ENCODE measurements at regions not wholly inside any gene's neighbourhood (a gene's known extent, or its start where the extent isn't known, plus 50 kb on each side); places are given as distances from the start of the nearest gene placed in this dataset.

DNA sequence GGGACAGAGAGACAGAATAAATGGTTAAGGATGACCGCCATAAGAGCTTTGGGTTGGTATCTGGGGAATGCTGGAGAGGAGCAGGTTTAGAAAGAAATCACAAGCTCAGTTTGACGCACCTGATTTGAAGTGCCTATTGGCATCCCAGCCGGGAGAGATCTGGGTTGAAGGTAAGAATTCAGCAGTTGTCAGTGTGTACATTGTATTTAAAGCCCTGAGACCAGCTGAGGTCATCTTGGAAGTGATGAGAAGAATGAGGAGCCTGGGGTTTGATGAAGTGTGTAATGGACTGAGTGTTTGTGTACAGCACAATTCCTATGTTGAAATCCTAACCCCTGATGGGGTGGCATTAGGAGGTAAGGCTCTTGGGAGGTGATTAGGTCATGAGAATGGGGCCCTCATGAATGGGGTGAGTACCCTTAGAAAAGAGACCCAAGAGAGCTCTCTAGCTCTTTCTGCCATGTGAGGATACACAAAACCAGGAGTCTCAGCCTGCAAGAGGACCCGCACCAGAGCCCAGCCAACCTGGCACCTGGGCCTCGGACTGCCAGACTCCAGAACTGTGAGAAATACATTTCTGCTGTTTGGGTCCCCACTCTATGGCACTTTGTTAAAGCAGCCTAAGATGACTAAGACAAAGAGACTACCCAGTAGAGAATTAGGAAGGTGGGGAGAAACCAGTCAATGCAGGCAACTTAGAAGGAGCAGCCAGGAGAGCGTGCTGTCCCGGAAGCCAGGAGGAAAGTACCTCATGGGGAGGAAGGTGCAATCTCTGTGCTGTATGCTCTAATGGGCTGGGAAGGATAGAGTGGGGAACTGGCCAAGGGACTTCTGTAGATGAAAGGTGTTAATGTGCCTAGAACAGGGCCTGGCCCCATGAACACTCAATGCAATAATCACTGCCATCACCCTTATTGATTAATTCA is 133.7 kb upstream of the SLC24A3 start:
- no peak for DNase-seq

DNA sequence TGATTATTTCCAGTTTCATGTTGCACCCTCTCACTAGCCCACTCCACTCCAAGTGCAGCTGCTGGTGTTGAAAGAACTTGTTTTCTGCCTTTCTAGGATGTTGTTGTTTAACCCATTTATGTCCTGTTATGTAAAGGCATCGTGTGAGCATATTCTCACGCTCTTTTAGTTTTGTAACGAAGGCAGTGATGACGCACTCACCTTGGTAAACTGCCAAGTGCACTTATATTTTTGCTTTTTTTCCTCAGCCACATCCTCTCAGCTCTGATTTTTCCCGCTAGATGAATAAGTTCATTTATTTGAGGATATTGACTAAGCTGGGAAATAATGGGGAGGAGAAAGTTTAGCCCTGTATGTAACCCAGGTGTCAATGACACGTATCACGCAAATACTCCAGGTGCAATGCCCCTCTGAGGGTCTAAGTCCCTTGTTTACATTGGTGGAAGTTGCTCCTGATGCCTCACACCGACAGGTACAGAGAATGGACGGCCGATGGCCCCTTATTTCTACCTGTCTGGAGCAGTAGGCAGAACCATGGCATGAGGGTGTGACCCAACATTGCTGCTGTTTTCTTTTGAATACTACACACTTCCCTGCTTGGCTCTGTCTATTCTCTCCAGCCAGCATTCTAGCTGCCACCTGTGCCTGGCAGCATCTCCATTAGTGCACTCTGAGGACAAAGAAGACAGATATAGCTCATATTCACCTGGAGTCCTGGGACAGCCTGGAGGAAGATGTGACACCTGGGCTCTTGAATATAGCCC is 132.7 kb upstream of the SLC24A3 start:
- DNase-seq: no peak

DNA sequence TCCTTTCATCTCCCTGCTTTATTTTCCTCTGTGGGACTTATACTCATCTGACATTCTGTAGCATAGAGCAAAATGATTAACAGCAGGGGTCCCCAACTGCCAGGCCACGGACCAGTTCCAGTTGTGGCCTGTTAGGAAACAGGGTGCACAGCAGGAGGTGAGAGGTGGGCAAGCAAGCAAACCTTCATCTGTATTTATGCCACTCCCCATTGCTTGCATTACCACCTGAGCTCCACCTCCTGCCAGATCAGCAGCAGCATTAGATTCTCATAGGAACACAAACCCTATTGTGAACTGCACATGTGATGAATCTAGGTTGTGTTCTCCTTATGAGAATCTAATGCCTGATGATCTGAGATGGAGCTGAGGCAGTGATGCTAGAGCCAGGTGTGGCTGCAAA is 130.5 kb upstream of the SLC24A3 start:
- no peak for DNase-seq

DNA sequence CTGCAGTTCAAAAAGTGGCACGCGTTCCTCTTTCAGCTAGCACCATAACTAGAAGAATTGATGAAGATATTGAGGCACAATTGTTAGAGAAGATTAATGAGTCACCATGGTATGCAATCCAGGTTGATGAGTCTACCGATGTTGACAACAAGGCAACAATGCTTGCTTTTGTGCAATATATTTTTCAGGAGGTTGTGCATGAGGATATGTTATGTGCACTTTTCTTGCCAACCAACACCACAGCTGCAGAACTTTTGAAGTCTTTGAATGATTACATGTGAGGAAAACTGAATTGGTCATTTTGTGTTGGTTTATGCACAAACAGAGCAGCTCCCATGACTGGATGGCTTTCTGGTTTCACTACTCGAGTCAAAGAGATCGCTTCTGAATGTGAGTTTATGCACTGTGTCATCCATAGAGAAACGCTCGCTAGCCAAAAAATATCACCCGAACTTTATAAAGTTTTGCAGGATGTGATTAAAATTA is 129.3 kb upstream of the SLC24A3 start:
- DNase-seq: no peak

DNA sequence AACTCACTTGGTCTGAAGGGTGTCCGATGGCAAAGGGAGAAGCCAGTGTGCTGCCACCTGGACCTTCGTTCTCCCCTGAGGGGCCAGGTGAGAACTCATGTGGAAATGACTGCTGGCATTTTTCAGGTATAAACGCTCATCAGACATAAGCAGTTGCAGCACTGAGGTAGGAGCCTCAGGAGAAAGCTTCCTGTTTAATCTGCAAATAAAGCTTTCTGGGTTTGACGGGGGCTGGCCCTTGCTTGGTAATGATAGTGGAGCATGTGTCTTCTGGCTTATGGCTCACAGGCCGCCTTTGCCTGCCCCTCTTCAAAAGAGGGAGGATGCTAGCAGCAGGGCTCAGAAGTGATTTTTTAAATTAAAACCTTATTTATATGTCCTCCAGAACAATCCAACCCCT is 122.1 kb upstream of the SLC24A3 start:
- DNase-seq: no peak

DNA sequence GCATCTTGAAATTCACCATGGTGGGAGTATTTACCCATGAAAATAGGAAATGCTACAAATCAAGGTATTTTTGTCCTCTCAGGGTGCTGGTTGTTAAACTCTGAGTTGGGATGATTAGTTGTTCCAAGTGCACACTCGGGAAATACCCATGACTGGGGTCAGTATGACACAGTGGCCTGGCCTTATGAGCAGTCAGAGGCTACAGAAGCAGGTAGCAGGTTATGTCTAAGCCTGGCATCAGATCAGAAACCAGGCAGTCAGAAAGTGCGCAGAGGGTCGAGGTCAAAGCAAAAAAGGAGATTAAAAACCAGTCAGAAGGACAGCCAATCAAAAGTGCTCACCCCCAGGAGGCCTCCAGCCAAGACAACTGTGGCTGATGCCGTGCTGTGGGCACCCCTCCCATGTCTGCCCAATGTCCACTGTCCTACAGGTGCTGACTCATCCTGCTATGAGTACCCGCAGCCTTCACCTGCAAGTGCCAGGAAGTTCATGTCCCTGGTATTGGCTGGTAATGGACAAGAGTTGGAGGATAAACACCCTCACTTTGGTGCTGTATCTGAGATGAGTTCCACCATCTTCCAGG is 117.4 kb upstream of the SLC24A3 start:
- no peak for DNase-seq

DNA sequence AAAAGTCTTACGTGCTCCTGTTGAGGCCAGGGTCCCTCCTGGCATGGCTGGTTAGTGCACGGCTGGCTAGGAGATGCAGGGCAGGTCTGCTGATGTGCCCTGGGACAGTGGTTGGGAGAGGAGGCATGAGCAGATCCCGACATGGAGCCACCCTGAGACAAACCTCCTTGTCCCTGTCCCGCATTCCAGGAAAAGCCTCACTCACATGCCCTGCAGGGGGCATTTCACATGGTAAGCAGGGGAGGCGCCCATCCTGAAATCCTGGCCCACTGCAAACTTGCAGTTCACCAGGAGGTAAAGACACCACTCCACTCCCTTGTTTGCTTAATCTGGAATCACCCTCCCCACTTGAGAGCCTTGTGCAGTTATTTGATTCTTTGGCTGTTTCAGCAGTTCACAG is 116.7 kb upstream of the SLC24A3 start:
- DNase-seq: no peak

DNA sequence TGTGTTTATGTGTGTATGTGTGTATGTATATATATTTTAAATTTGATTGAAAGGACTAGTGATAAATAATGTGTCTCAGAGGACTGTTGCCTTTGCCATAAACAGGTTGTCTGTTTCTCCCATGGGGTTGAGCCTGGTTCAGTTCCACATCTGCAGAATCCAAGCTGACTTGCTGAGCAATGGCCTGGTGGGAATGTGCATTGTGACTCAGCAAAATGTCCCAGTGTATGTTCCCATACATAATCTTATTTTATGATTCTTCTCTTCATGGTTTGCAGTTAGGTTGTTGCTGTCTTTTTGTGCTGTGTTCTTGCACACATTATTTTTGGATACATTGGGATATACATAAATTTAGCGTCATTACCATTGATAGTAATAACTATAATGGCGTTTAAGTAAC is 115.6 kb upstream of the SLC24A3 start:
- no peak for DNase-seq

DNA sequence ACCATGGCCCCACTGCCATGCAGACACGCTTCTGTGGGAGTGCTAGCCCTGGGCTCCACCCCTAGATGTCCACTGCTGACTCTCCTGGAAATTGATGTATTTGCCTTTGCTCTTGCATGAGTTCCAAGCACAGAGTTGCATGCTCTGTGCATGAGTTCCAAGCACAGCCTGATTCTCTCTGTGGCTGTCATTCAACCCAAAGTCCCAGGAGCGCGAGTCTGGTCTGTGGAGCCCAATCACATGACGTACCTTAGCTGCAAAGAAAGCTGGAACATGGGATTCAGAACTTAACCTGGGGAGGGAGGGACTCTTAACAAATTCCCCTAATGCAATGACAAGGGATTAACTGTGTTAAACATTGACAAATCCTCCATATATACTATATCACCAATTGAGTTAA is 114.3 kb upstream of the SLC24A3 start:
- DNase-seq: no peak

DNA sequence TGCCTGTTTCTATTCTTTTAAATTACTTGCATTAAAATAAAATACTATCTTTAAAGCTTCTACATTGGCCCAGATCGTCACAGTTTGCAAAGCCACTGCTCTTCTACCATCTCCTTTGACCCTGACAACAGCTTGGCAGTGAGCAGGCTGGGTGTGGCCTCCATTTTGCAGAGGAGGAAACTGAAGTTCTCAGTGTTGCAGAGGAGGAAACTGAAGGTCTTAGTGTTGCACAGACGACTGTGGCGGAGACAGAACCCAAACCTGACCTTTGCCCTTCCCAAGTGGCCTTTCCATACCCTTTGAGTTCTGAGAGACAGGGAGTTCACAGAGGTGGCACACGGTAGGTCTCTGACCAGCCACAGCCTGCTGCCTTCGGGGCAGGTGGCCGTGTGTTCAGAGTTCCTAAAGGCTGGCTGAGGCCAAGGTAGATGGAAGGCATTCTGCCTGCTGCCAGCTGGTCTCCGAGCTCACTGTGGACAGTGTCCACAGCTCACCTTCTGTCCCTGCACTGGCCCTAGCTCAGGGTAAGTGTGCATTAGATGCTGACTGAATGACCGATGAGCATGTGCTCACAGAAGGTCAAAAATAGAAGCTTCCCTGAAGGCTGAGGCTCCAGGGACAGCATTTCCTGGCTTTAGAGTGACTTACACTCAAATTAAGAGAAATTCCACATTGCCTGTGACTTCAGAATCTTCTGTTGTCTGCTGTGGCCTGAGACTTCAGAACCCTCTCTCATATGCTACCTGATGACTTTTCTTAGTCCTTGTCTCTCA is 113.5 kb upstream of the SLC24A3 start:
- no peak for DNase-seq

DNA sequence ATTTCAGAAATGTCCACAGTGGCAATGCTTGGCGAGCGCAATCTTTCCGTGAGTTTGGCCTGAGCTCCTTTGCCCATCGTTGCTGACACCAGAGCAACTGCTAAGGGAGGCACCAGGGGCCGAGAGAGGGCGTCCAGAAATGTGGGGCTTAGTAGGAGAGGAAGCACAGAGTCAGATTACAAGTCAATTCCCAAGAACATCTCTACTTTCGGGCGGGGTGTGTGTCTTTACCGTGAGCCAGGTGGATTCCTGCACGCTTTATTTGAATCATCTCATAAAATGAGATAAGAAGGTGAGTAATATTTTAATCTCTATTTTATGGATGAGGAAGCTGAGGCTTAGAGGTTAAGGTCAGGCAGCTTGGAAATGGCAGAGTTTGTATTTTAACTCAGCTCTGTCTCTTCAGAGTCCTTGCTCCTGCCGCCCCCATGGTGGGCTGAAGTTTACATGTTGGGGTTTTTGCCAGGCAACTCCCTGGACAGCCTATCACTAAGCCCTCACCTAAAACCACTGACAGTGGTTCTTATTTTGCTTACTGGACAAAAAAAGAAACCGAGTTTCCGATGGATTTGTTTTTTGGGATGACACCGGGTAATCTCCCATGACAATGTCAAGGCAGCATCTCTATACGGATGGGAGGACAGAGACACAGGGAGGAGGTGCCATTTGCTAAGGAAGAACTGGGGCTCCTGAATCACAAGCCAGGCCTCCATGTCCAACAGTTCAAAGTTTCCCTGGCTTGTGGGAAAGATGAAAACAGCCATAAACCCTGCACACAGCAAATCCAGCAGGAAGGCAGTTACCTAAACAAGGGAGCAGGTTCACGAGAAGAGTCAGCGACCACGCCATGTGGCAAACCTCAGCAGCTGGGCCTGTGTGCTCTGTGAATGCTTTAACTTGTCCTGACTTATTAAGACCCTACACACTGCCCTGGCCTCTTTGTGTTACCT is 112.6 kb upstream of the SLC24A3 start:
- DNase-seq: no peak

DNA sequence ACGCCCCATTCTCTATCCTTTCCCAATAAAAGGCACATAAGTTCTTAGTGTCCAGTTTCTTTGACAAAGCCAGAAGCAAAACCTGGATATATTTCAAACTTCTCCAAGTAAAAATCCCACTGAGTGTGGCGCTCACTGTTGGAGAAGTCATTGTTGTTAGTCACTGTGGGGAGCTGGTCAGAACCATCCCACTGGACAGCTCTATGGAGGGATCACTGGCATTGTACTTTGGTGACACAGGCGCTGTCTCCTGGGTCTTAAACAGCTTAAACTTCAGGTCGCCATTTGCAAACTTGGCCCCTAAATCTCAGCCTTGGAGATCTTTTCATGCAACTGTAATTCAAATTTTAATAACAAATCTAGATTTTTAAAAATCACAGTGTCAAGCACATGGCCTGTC is 111.5 kb upstream of the SLC24A3 start:
- DNase-seq: no peak

DNA sequence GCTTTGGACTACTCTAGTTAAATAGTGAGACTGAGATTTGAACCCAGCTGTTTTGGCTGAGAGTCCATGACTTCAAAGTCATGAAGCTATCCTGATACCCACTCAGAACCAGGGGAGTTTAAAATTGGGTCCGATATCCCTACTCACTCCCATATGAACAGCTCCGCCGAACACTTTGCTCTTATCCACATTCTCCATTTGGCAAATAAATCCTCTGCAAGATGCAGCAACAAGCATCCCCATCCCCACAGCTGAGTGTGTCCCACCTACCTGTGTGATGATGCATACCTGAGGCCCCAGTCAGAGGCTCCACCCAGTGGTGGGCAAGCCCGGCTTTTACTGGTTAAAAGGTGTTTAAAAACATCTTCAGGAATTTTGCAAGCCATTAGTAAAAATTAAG is 108.3 kb upstream of the SLC24A3 start:
- DNase-seq: no peak

DNA sequence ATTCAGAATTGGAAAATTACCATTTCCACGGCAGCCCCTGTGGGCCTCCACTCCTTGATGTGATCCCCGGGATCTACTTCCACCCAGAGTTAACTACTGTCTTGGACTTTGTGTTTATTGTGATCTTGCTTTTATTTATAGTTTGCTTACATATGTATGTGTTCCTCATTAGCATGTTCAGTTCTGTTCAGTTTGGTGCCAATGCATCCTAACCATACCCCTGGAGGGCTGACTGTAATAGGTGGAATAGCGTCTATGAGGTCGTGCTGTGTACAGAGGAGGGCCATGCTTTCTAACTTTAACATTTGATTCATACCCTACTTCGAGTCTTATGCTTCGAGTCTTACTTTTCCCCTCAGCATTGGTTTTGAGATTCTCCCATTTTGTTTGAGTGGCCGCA is 104.3 kb upstream of the SLC24A3 start:
- no peak for DNase-seq

DNA sequence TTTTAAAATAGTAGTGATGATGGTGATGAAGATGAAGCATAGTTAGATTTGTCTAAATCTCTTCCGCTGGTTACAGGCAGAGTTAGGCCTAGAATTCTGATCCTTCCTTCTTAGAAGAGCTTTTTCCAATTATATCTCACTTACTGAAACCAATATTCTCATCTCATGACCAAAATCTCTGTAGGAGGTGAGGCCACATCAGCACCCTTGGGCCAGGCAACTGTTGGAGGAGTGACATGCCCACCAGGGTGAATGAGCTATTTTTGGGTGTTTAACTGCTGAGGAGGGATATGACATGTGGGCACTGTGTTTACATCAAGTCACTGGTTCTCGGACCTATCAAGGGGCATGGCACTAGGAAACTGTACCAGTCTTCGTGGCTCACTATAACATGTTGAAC is 102.2 kb upstream of the SLC24A3 start:
- DNase-seq: no peak

DNA sequence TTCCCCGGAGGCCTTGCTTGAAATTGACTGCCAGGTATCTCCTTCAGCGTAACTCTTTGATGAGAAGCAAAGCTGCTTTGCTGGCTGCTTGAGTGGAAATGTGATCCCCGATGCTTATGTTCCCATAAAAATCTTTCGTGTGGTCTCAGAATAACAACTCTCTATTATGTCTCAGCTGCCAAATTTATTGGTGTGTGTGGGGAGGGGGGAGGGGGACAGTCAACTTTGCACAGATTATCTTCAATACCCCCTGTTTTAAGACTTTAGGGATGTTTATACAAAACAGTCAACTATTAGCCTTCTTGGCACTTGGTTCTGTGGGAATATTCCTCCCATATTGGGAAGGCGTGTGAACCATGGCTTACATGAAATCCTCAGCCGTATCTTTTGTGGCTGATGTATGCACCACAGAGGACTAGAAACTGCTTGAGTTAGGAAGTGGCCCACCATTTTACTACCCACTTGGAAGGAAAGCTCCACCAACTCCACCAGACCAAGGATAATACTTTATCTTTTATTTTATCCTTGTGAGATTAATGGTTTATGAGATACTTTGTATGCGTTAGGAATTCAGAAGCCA is 101.5 kb upstream of the SLC24A3 start:
- DNase-seq: peak; percentile 77 to 89

DNA sequence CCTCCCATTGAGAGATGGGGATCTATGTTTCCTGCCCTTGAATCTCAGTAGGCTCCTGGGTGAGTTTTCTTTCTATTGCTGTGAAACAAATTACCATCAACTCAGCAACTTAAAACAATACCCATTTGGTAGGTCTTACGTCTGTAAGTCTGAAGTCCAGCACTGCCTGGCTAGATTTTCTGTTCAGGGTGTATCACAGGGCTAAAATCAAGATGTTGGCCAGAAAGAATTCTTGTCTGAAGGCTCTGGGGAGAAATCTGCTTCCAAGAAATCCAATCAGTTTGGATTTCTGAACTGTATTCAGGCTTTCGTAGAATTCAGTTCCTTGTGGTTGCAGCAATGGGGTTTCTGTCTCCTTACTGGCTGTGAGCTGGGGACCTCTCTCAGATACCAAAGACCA is 99.6 kb upstream of the SLC24A3 start:
- DNase-seq: no peak

DNA sequence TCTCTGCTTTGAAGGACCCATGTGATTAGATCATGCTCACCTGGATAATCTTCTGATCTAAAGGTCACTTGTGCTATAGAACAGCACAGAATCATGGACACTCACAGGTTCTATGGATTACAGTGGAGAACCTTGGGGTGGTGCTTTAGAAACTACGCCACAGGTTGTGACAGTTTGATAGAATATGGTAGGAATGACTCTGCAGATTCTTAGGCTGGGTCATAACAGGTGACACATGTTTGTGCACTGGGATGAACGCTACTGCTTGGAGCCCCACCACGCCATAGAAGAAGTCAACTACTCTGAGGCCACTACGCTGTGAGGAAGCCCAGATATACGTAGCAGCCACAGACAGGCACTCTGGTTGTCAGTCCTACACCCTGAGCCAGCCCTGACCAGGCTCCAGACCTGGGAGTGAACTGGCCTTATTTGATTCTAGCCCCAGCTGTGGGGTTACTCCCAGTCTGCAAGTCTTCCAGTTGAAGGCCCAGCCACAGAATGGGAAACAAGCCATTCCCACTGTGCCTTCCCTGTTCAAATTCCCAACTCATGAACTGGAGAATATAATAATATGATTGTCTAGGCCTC is 99.0 kb upstream of the SLC24A3 start:
- no peak for DNase-seq

DNA sequence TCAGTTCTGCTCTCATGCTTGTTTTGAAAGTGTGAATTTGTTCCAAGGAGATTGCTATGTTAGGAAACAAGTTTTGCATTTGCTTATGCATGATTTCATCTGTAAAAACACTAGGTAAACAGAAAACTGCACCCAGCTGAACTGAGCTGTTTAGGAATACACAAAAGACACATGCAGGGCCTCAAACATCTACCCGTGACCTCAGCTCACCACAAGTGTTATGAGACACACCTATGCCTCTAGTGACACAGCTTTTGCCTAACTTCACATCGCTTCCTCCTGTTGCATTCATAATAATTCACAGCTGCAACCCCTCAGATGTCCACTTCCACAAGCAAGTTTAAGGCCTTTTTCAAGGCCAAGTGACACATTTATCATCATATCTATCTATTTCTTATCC is 98.0 kb upstream of the SLC24A3 start:
- no peak for DNase-seq

DNA sequence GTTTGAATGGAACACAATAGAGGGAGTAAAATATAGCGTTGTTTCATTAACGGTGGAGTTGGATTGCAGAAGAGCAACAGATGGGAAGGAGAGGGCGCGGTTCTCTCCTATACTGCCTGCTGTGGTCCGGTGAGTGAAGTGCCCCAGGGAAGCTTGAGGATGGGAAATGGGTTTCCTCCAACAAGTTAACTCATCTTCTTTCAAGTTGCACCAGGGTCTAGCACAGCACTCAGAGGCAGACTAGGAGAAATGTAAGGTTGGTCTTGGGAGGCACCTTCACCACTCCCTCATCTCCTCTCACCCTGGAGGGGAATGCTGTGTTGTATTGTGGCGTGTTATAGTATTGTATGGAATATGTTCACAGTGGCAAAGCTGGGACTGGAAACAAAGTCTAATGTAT is 96.9 kb upstream of the SLC24A3 start:
- DNase-seq: no peak

DNA sequence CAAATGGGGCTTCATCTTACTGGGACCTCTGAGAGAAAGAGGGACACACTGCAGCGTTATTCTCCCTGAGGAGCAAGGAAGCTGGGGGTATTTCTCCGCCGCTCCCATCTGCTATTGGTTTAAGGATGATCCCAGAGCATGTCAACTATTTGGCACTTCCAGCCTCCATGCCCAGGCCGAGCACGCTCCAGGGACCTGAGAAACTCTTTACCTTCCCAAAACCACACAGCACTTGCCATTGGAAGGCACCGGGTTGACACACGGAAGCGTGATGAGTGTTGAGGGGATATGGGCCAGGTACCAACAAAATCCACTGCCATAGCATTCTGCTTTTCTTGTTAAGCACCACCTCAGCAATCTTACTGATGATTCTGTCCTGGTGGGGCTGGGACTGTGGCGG is 92.4 kb upstream of the SLC24A3 start:
- no peak for DNase-seq

All from NCI-H524 (cell line).